ENCODE measurements at regions not wholly inside any gene's neighbourhood (a gene's known extent, or its start where the extent isn't known, plus 50 kb on each side); places are given as distances from the start of the nearest gene placed in this dataset.

DNA sequence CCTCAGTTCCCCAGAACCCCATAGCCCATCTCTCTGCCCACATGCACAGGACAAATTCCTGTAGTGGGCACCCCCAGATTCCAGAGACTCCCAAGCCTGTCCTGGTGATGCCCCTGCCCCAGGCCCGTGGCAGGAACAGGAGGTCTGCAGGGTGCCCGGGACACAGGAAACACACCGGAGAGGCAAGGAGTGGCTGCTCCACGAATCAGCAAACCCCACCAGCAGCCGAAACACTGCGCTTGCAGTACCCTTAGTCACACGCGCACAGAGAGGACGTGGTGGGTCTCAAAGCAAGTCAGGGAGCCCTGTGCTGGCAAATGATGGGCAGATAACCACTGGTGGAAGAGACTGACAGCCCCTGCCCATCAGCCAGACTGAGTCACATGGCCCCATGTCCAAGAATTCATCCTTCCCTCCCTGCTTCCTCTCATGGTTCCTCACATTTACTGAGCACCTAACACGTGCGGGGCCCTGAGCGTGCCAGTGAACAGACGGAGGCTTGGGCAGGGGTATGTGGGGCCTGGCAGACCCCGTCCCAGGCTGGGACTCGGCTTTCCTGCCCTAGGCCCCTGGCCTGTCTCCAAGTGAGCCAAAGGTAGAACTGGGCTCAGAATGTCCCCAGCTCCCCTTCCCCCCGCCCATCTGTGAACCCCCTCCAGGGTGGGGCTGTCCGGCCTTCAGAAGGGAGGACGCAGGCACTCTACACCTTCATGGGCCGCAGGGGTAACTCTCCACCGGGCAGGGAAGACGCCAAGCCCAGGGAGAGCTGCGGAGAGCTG, 130.4 kb upstream of the IQSEC1 start:
- no peaks in the 10 kb centered on the region for H3K9me3 ChIP-seq (ENCODE audit: control insufficient read depth in 5 of 5, low read length in 5 of 5)
- no peak overlapping the region for H3K27ac ChIP-seq (ENCODE audit: low read depth, low read length)
- H3K4me3 ChIP-seq (ENCODE audit: low read depth in 1 of 5, low read length in 5 of 5) = no peak overlapping the region
- no peaks in the 10 kb centered on the region for H3K36me3 ChIP-seq (ENCODE audit: control insufficient read depth in 5 of 5, insufficient read depth in 5 of 5, low read length in 5 of 5)
- H3K9ac ChIP-seq (ENCODE audit: low read length in 5 of 5) = no peak overlapping the region
- H3K27me3 ChIP-seq (ENCODE audit: control insufficient read depth in 5 of 5, insufficient read depth in 4 of 5, low read length in 5 of 5) = peaks cover 3 to 36% (median 16%) of the 10 kb centered on the region in 5 donors
- H3K4me1 ChIP-seq (ENCODE audit: control insufficient read depth in 5 of 5, insufficient read depth in 5 of 5, low read length in 5 of 5) = peaks cover 0 to 28% (median 10%) of the 10 kb centered on the region in 5 donors

DNA sequence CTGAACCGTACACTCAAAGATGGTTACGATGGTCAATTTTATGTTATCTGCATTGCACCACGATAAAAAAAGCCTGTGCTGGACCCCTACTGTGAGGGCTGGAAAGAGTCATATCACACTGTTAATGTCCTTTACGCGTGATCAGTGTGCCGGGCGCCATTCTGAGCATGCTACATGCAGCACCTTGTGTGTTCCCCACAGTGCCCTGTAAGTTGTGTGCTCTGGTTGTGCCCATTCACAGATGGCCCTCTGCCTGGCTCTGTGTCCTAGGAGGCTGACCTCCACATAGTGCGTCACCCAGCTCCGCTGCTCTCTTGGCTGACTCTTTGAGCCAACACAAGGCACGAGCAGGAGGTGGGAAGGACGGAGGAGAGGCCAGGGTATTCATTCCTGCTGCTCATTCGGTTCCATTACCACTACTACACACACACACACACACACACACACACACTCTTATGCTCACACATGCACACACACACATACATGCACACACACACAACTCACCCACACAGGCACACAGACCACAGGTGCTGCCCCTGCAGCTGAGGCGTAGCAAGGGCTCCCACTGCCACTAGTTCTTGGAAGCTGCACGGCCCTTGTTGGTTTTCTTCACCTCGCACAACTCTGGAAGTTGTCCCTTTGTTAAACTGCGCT, 129.6 kb upstream of the IQSEC1 start:
- peaks cover 3 to 36% (median 16%) of the 10 kb centered on the region in 5 donors for H3K27me3 ChIP-seq (ENCODE audit: control insufficient read depth in 5 of 5, insufficient read depth in 4 of 5, low read length in 5 of 5)
- H3K9me3 ChIP-seq (ENCODE audit: control insufficient read depth in 5 of 5, low read length in 5 of 5) = no peaks in the 10 kb centered on the region
- H3K27ac ChIP-seq (ENCODE audit: low read depth, low read length) = no peak overlapping the region
- no peak overlapping the region for H3K9ac ChIP-seq (ENCODE audit: low read length in 5 of 5)
- peaks cover 0 to 34% (median 14%) of the 10 kb centered on the region in 5 donors for H3K4me1 ChIP-seq (ENCODE audit: control insufficient read depth in 5 of 5, insufficient read depth in 5 of 5, low read length in 5 of 5)
- H3K36me3 ChIP-seq (ENCODE audit: control insufficient read depth in 5 of 5, insufficient read depth in 5 of 5, low read length in 5 of 5) = no peaks in the 10 kb centered on the region
- H3K4me3 ChIP-seq (ENCODE audit: low read depth in 1 of 5, low read length in 5 of 5) = no peak overlapping the region

DNA sequence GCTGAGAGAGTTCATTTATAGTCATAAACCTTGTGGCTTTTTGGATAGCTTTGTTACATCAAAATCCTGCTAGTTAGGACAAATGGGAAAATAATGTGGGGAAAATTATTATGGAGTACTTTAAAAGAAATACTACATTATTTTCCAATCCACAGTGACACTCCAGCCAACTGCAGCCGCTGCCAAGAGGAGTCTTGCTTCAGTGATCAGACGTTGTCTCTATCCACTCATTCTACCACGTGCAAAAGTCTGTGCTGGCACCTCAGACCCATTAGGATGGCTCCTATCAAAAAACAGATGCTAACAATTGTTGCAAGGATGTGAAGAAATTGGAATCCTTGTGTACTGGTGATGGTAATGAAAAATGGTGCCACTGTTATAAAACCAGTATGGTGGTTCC, 128.6 kb upstream of the IQSEC1 start:
- Histone ChIP-seq H3K36me3 (ENCODE audit: control insufficient read depth in 5 of 5, insufficient read depth in 5 of 5, low read length in 5 of 5) (no peaks in the 10 kb centered on the region), H3K9me3 (ENCODE audit: control insufficient read depth in 5 of 5, low read length in 5 of 5) (no peaks in the 10 kb centered on the region), H3K4me1 (ENCODE audit: control insufficient read depth in 5 of 5, insufficient read depth in 5 of 5, low read length in 5 of 5) (peaks cover 0 to 42% (median 16%) of the 10 kb centered on the region in 5 donors), H3K4me3 (ENCODE audit: low read depth in 1 of 5, low read length in 5 of 5) (no peak overlapping the region), H3K27ac (ENCODE audit: low read depth, low read length) (no peak overlapping the region), H3K9ac (ENCODE audit: low read length in 5 of 5) (no peak overlapping the region), H3K27me3 (ENCODE audit: control insufficient read depth in 5 of 5, insufficient read depth in 4 of 5, low read length in 5 of 5) (peaks cover 3 to 36% (median 16%) of the 10 kb centered on the region in 5 donors)

DNA sequence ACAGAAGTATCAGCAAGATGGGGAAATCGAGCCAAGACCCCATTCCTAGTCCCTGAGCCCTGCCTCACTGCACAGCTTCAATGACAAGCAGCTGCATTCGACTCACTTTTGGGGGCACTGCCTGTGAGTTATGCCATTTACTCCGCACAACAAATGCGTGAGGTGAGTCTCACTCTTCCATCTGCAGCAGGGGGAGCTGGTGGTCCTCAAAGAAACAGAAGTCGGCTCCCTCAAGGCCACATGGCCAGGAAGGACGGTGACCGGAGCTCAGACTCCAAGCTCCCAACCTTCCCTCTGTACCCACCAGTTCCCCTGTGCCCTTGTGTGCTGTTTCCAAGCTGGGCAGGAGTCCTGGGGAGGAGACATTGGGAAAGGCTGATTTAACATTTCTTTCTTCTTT, 127.7 kb upstream of the IQSEC1 start:
- H3K9ac ChIP-seq (ENCODE audit: low read length in 5 of 5) = no peak overlapping the region
- no peak overlapping the region for H3K4me3 ChIP-seq (ENCODE audit: low read depth in 1 of 5, low read length in 5 of 5)
- H3K27me3 ChIP-seq (ENCODE audit: control insufficient read depth in 5 of 5, insufficient read depth in 4 of 5, low read length in 5 of 5) = peaks cover 3 to 31% (median 16%) of the 10 kb centered on the region in 5 donors
- peaks cover 2 to 51% (median 23%) of the 10 kb centered on the region in 5 donors for H3K4me1 ChIP-seq (ENCODE audit: control insufficient read depth in 5 of 5, insufficient read depth in 5 of 5, low read length in 5 of 5)
- no peaks in the 10 kb centered on the region for H3K36me3 ChIP-seq (ENCODE audit: control insufficient read depth in 5 of 5, insufficient read depth in 5 of 5, low read length in 5 of 5)
- no peak overlapping the region for H3K27ac ChIP-seq (ENCODE audit: low read depth, low read length)
- H3K9me3 ChIP-seq (ENCODE audit: control insufficient read depth in 5 of 5, low read length in 5 of 5) = no peaks in the 10 kb centered on the region

DNA sequence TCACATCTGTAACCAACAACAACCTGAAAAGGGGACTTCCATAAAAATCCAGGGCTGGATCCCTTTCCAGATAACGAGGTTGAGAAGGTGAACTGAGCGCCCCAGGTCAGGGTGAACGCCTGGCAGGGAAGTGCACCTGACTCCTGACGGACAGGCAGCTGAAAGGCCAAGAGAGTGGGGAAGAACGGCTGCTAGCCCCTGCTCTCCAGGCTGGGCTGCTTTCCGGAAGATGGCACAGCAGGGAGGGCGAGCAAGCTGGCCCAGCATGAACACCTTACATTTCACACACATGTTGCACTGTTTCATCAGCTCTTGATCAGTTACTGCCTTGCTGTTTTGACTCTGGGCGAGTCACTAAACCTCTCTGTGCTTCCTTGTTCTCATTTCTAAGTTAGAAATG, 127.2 kb upstream of the IQSEC1 start:
- H3K9ac ChIP-seq (ENCODE audit: low read length in 5 of 5) = no peak overlapping the region
- no peak overlapping the region for H3K27ac ChIP-seq (ENCODE audit: low read depth, low read length)
- peaks cover 2 to 56% (median 28%) of the 10 kb centered on the region in 5 donors for H3K4me1 ChIP-seq (ENCODE audit: control insufficient read depth in 5 of 5, insufficient read depth in 5 of 5, low read length in 5 of 5)
- no peak overlapping the region for H3K4me3 ChIP-seq (ENCODE audit: low read depth in 1 of 5, low read length in 5 of 5)
- H3K27me3 ChIP-seq (ENCODE audit: control insufficient read depth in 5 of 5, insufficient read depth in 4 of 5, low read length in 5 of 5) = peaks cover 3 to 28% (median 13%) of the 10 kb centered on the region in 5 donors
- no peaks in the 10 kb centered on the region for H3K36me3 ChIP-seq (ENCODE audit: control insufficient read depth in 5 of 5, insufficient read depth in 5 of 5, low read length in 5 of 5)
- H3K9me3 ChIP-seq (ENCODE audit: control insufficient read depth in 5 of 5, low read length in 5 of 5) = no peaks in the 10 kb centered on the region

DNA sequence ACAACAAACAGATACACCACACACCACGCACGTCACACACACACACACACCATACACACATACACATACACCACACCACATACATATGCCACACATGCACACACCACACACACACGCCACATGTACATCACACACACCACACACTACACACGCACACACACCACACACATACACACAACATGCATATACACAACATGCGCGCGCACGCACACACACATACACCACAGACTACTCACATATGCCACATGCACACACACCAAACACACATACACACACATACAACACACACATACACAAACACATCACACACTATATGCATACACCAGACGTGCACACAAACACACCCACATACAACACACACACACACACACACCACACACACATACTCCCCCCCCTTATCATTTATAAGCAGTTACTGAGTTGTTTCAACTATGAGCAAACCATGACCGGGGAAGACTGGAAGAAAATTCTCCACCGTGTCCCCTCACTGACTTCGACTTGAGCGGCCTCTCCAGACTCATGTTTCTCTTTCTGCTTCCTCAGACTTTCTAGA, 126.7 kb upstream of the IQSEC1 start:
- Histone ChIP-seq H3K9me3 (ENCODE audit: control insufficient read depth in 5 of 5, low read length in 5 of 5) (no peaks in the 10 kb centered on the region), H3K27me3 (ENCODE audit: control insufficient read depth in 5 of 5, insufficient read depth in 4 of 5, low read length in 5 of 5) (peaks cover 3 to 23% (median 8%) of the 10 kb centered on the region in 5 donors), H3K4me3 (ENCODE audit: low read depth in 1 of 5, low read length in 5 of 5) (no peak overlapping the region), H3K36me3 (ENCODE audit: control insufficient read depth in 5 of 5, insufficient read depth in 5 of 5, low read length in 5 of 5) (no peaks in the 10 kb centered on the region), H3K27ac (ENCODE audit: low read depth, low read length) (no peak overlapping the region), H3K9ac (ENCODE audit: low read length in 5 of 5) (no peak overlapping the region), H3K4me1 (ENCODE audit: control insufficient read depth in 5 of 5, insufficient read depth in 5 of 5, low read length in 5 of 5) (peaks cover 2 to 61% (median 31%) of the 10 kb centered on the region in 5 donors)

DNA sequence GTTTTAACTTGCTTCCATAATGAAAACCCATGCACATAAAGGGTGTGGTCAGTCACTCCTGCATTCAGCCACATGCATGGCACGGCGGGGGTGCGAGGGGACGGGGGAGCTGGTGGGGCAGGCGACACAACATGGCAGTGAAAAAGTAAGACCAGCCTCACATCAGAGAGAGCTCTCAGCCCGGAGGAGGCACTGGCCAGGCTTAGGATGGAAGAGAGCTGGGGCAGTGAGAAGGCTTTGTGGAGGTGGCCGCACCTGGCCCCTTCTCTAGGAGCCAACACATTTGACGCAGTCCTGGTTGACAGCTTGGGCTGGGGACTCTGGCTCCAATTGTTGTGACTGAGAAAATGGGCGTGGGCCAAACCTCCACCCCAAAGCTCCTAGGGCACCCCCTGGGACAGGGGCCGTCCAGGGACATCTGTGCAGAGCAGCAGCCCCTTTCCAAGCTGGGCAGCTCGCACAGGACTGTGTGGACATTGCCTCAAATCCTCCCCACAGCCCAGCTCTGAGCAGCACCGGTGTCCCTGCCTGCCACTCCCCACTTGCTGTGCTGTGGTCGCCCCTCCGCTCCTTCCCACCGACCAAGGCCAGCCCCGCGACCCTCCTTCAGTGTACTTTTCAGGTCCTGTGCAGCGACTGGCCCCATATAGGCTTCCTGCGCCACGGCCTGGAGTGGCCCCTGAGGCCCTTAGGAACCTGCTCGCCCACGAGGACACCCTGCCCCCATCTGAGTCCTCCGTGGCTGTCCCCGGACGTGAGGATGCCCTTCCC, 126.0 kb upstream of the IQSEC1 start:
- peaks cover 1 to 20% (median 3%) of the 10 kb centered on the region in 5 donors for H3K27me3 ChIP-seq (ENCODE audit: control insufficient read depth in 5 of 5, insufficient read depth in 4 of 5, low read length in 5 of 5)
- H3K36me3 ChIP-seq (ENCODE audit: control insufficient read depth in 5 of 5, insufficient read depth in 5 of 5, low read length in 5 of 5) = no peaks in the 10 kb centered on the region

DNA sequence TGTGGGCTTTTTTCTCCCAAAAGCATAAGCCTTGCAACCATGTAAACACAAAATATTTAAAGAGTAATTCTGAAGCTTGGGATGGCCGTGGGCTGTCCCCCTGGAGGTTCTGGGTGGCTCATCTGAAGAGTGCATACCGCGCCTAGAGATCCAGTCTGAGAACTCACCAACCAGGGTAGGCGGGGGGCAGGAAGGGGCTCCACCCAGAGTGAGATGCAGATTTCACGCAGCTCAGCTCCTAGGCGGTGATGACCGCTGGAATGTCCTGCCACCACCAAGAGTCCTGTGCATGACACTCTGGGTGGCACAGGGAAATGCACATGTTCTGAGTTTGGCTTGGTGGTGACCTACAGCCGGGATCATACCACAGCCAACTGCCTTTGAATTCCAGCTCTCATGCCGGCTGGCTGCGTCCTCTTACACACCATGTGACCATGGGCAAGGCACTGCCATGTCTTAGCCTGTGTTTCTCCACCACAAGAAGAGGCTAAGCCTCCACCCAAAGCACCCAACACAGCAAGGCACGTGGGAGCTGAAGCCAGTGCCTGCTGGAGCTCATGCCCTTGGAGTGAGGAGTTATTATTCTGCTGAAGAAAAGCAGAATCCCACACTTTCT, 125.1 kb upstream of the IQSEC1 start:
- Histone ChIP-seq H3K9me3 (ENCODE audit: control insufficient read depth in 5 of 5, low read length in 5 of 5) (no peaks in the 10 kb centered on the region), H3K9ac (ENCODE audit: low read length in 5 of 5) (no peak overlapping the region), H3K36me3 (ENCODE audit: control insufficient read depth in 5 of 5, insufficient read depth in 5 of 5, low read length in 5 of 5) (no peaks in the 10 kb centered on the region), H3K27me3 (ENCODE audit: control insufficient read depth in 5 of 5, insufficient read depth in 4 of 5, low read length in 5 of 5) (peaks cover 0 to 17% (median 0%) of the 10 kb centered on the region in 5 donors), H3K27ac (ENCODE audit: low read depth, low read length) (no peak overlapping the region), H3K4me1 (ENCODE audit: control insufficient read depth in 5 of 5, insufficient read depth in 5 of 5, low read length in 5 of 5) (peaks cover 2 to 69% (median 37%) of the 10 kb centered on the region in 5 donors), H3K4me3 (ENCODE audit: low read depth in 1 of 5, low read length in 5 of 5) (no peak overlapping the region)

More for the DNA sequence above, 126.0 kb upstream of the IQSEC1 start:
- H3K4me3 ChIP-seq (ENCODE audit: low read depth in 1 of 5, low read length in 5 of 5) = no peak overlapping the region
- no peak overlapping the region for H3K9ac ChIP-seq (ENCODE audit: low read length in 5 of 5)
- no peaks in the 10 kb centered on the region for H3K9me3 ChIP-seq (ENCODE audit: control insufficient read depth in 5 of 5, low read length in 5 of 5)
- H3K27ac ChIP-seq (ENCODE audit: low read depth, low read length) = no peak overlapping the region
- peaks cover 2 to 62% (median 32%) of the 10 kb centered on the region in 5 donors for H3K4me1 ChIP-seq (ENCODE audit: control insufficient read depth in 5 of 5, insufficient read depth in 5 of 5, low read length in 5 of 5)

DNA sequence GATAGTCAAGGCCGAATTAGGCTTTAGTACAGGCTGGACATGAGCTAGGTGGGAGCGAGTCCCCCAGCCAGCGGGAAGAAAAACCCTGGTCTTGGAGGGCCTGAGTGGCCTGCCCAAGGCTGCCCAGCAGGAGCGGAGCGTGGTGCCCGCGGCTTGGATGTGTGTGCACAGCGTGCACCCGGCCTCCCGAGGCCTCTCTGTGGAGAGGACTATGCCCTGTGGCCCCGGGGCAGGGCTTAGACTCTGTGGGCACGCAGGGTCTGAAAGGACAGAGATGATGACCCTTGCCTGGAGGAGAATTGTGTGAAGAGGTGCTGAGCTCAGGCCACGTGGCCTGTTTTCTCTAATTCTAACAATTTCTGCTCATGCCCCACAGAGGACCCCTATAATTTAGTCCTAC, 124.6 kb upstream of the IQSEC1 start:
- Histone ChIP-seq H3K4me3 (ENCODE audit: low read depth in 1 of 5, low read length in 5 of 5) (no peak overlapping the region), H3K9ac (ENCODE audit: low read length in 5 of 5) (no peak overlapping the region), H3K36me3 (ENCODE audit: control insufficient read depth in 5 of 5, insufficient read depth in 5 of 5, low read length in 5 of 5) (no peaks in the 10 kb centered on the region), H3K27ac (ENCODE audit: low read depth, low read length) (no peak overlapping the region), H3K4me1 (ENCODE audit: control insufficient read depth in 5 of 5, insufficient read depth in 5 of 5, low read length in 5 of 5) (peaks cover 2 to 74% (median 41%) of the 10 kb centered on the region in 5 donors), H3K9me3 (ENCODE audit: control insufficient read depth in 5 of 5, low read length in 5 of 5) (no peaks in the 10 kb centered on the region), H3K27me3 (ENCODE audit: control insufficient read depth in 5 of 5, insufficient read depth in 4 of 5, low read length in 5 of 5) (peaks cover 0 to 16% (median 0%) of the 10 kb centered on the region in 5 donors)
